HG02642 (cell line): ENCODE measurements at regions not wholly inside any gene's neighbourhood (a gene's known extent, or its start where the extent isn't known, plus 50 kb on each side); places are given as distances from the start of the nearest gene placed in this dataset.
"Not testable (repeated sequence)": the region's sequence is repeated elsewhere in the genome, so short reads cannot be mapped to it uniquely, and the experiment has no call there.

Experiments used
- ATAC-seq: cut with Tn5 transposase; IDR thresholded peaks from one replicate; pipeline ENCODE4 v1.9.1; 2021; ENCODE audit warnings: mild to moderate bottlenecking; ENCODE audit not compliant: unreplicated experiment, poor library complexity

DNA sequence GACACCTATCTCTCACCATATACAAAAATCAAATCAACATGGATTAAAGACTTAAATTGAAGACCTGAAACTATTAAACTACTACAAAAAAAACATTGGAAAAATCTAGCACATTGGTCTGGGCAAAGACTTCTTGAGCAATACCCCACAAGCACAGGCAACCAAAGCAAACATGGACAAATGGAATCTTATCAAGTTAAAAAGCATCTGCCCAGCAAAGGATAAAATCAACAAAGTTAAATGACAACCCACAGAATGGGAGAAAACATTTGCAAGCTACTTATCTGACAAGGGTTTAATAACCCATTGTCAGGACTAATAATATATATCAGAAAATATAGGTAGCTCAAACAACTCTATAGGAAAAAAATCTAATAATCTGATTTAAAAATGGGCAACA is 415.6 kb downstream of the KLHL13 start:
- ATAC-seq: no peak

DNA sequence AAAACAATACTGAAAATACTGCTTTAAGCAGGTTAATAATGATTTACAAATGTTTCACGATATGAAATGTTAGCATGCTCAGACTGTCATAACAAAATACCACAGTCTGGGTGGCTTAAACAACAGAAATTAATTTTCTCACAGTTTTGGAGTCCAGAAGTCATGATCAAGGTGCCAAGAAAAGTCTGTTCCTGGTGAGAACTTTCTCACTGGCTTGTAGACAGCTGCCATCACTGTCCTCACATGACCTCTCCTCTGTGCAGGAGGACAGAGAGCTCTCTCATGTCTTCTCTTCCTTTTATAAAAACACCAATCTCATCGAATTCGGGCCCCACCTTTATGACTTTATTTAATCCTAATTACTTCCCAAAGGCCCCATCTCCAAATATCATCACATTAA is 426.7 kb downstream of the KLHL13 start:
- no peak for ATAC-seq

GRCh38 chrX:117680286-117680685 is 436.3 kb downstream of the KLHL13 start:
- no peak for ATAC-seq

GRCh38 chrX:117653396-117653795 is 463.2 kb downstream of the KLHL13 start:
- ATAC-seq: no peak

GRCh38 chrX:117645639-117646038 is 471.0 kb downstream of the KLHL13 start:
- ATAC-seq: no peak

- no peak for ATAC-seq
These were observed 474.5 kb downstream of the KLHL13 start for GRCh38 chrX:117641913-117642656.

- no peak for ATAC-seq
These were observed 479.8 kb downstream of the KLHL13 start for GRCh38 chrX:117636826-117637225.

GRCh38 chrX:117633277-117633676 is 483.3 kb downstream of the KLHL13 start:
- ATAC-seq: no peak

DNA sequence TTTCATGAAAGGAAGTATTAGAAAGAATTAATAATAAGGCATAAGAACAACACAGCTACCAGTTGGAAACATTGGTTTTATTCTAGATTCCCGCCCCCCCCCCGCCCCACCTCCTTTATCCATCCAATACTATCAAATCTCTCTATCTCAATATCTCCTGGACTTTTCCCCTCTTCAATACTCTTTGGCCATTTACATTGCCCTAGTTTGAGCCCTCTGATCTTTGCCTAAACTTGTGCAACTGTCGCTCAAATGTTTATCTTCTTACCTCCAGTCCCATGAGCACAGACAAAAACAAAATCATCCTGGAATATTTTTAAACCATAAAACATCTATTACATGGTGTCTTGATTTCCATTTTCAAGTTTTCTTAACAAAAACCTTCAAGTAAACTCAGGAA is 488.2 kb downstream of the KLHL13 start:
- no peak for ATAC-seq

DNA sequence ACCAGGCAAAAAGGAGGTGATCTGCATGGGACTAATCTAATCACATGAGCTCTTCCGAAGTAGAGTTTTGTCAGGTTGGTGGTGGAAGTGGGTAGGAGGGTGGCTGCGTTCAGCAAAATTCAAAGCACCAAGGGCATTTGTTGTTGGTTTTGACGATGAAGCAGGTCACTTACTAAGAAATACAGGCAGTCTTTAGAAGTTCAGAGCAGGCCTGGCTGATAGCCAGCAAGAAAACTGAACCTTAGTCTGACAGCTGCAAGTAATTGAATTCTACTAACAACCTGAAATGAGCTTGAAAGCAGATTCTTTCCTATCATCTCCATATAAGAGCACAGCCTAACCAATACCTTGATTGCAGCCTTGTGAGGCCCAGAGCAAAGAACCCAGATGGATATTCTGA is 505.8 kb downstream of the KLHL13 start:
- ATAC-seq: no peak

DNA sequence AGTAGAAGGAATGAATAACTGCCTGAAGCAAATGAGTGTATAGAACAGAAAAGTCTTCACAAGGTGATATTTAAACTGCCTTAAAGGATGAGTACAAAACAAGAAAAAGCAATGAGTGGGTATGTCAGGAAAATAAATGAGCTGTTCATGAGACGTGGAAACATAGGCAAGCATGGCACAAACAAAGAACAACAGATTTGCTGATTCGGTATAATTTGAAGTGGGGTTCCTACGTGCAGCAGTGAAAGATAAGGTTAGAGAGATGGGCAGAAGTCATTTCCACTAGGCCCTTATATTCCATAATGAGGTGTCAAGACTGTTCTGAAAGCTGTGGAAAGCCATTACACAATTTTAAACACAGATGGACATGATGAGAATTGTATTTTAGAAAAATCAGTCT is 506.6 kb downstream of the KLHL13 start:
- ATAC-seq: no peak

DNA sequence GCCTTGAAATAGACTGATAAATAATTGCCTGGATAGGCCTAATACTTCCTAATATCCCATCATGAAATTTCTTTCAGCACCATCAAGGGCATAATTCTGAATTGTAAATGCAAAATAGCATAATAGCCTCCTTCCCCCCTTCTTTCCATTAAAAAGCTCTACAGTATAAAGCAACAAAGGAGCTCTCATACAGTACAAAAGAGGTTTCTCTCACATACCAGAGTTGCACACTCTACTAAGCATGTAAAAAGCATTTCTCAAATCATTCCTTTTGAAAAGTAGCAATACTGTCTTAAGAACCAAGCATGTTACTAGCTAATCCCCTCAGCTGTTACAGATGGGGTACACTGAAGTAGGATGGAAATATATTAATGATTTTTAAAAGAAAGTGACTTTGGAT is 509.0 kb downstream of the KLHL13 start:
- ATAC-seq: no peak

DNA sequence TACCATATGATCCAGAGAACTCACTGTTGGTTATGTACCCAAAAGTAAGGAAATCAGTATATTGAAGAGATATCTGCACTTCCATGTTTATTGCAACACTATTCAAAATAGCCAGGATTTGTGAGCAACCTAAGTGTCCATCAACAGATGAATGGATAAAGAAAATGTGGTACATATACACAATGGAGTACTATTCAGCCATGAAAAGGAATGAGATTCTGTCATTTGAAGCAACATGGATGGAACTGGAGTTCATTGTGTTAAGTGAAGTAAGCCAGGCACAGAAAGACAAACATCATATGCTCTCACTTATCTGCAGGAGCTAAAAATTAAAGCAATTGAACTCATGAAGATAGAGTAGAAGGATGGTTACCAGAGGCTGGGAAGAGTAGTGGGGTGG is 510.5 kb downstream of the KLHL13 start:
- ATAC-seq: not testable (repeated sequence)

- ATAC-seq: no peak
These were observed 546.5 kb downstream of the KLHL13 start for GRCh38 chrX:117570160-117570559.

DNA sequence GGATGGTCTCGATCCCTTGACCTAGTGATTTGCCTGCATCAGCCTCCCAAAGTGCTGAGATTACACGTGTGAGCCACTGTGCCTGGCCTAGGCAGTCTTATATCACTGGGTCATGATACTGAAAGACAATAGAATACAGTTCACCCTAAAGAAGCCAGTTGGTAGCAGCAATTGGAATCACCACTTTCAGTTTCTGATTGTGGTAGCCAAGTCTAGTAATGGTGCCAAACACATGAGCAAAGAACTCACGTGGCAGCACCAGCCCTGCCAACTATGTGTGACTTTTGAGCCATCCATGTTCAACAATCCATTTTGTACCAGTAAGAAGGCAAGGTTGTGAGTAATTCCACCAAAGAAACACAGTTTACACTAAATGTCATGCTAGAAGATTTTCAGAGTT is 548.4 kb downstream of the KLHL13 start:
- no peak for ATAC-seq

GRCh38 chrX:117543885-117544284 is 572.7 kb downstream of the KLHL13 start:
- no peak for ATAC-seq

DNA sequence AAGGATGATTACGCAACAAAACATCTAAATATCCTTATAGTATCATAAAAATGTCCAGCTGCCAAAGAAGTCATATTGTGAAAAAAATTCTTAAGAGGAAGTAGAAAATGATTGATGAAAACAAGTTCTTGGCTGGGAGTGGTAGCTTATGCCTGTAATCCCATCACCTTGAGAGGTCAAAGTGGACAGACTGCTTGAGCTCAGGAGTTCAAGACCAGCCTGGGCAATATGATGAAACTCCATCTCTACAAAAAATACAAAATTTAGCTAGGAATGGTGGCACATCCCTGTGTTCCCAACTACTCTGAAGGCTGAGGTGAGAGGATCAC is 577.6 kb downstream of the KLHL13 start:
- ATAC-seq: no peak

GRCh38 chrX:117538178-117539089 is 578.2 kb downstream of the KLHL13 start:
- no peak for ATAC-seq

DNA sequence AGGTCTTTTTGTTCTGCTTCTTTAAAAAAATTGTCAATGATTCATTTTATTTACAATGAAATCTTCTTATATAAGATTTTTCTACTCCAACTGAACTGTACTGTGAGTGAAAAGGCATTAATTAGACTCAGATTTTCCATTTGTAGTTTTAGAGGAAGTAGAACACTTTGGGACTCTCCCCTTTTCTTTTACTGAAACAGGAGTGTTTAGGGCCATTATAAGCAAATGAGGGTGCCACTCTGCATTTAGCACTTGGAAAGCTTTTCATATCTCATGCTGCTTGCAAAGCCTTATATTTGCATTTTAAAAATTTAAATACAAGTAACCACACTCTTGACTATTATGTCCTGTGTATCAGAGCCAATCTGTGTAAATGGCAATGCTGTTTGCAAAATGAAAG is 584.3 kb downstream of the KLHL13 start:
- no peak for ATAC-seq

DNA sequence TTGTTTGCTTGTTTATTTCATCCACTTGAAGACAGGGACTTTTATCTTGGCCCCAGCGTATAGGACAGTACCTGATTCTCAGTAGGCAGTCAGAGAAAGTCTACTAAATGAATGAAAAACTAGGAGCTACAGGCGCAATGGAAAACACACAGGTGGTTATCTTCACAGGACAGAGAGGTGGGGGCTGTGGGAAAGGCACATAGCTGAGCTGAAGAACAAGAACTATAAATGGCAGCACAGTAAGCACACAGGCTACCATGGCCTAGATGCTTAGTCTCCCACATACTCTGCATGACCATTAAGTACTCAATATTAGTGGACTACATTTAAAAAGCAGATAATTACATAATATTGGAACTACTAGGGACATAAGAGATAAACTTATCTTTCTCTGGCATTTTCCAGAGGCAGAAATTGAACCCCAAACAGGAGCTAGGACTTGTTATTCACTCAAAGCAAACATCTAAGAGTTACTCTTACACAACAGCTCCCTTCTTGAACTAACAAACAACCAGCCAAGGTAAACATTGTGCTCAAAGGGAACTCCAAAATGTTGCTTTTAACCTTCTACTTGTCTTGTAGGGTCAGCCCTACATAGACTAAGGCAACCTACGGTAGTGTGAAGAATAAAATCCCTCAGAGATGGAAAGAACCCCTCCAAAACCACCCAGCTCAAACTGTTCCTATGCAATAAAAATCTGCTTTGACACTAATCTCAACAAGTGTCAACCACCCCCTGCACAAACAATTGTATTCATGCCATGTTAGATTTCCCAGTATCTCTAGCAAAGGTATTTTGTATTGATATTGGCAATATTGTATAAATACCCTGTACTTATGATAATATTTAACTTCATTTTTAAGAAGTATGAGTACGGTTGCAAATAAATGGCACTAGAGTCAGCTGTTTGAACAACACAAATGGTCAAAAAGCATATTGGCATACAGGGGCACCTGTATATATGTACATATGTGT is 593.6 kb downstream of the KLHL13 start:
- no peak for ATAC-seq

- no peak for ATAC-seq
These were observed 598.6 kb downstream of the KLHL13 start for GRCh38 chrX:117517994-117518393.
